Calu3 (cell line): ENCODE measurements at regions not wholly inside any gene's neighbourhood (a gene's known extent, or its start where the extent isn't known, plus 50 kb on each side); places are given as distances from the start of the nearest gene placed in this dataset.

Experiments used
- BruUV-seq: library from RNA; stranded (reverse); fragments of 400-500 nt; replicated peaks from 2 replicates; lab custom pipeline; 2021; lab: Mats Ljungman, UMichigan
- CTCF ChIA-PET: fragments of 300-600 bp; sonication (Branson Sonifier 250); formaldehyde crosslinking; loops from one replicate; lab custom pipeline; 2022; ENCODE audit warnings: antibody characterized with exemption; lab: Charles Lee
- DNase-seq: peaks from one replicate; pipeline ENCODE4 v3.0.0; 2022
- H3K27ac Mint-ChIP-seq: one replicate; pipeline ENCODE4 v1.8.0; 2022; ENCODE audit warnings: mixed read lengths; ENCODE audit not compliant: unreplicated experiment
- H3K27me3 Mint-ChIP-seq: one replicate; pipeline ENCODE4 v1.8.0; 2022; ENCODE audit warnings: mixed read lengths; ENCODE audit not compliant: unreplicated experiment
- H3K36me3 Mint-ChIP-seq: one replicate; pipeline ENCODE4 v1.8.0; 2022; ENCODE audit warnings: mild to moderate bottlenecking, moderate library complexity, mixed read lengths; ENCODE audit not compliant: insufficient read depth, unreplicated experiment
- H3K4me1 Mint-ChIP-seq: one replicate; pipeline ENCODE4 v1.8.0; 2022; ENCODE audit warnings: mild to moderate bottlenecking, low read depth, mixed read lengths; ENCODE audit not compliant: unreplicated experiment
- H3K4me3 Mint-ChIP-seq: one replicate; pipeline ENCODE4 v1.8.0; 2022; ENCODE audit warnings: mild to moderate bottlenecking, low read depth, moderate library complexity, mixed read lengths; ENCODE audit not compliant: unreplicated experiment
- H3K9me3 Mint-ChIP-seq: one replicate; pipeline ENCODE4 v1.8.0; 2022; ENCODE audit warnings: low read depth, mixed read lengths; ENCODE audit not compliant: unreplicated experiment
- CTCF ChIP-seq: fragments of 200-600 bp; IDR thresholded peaks from one replicate; pipeline ENCODE4 v1.8.0; 2022; ENCODE audit warnings: antibody characterized with exemption; ENCODE audit not compliant: unreplicated experiment
- intact Hi-C: fragments of 100-400 bp; cut with micrococcal nuclease; formaldehyde crosslinking; loops from one replicate; pipeline ENCODE4 v1.10.0; 2022; ENCODE audit not compliant: unreplicated experiment

- BruUV-seq = no TSS peak
- no peak for TF ChIP-seq CTCF
- H3K4me3 Mint-ChIP-seq = no peak overlapping the region
- DNase-seq = no peak
- H3K4me1 Mint-ChIP-seq = no peaks in the 10 kb centered on the region
- peaks cover 22% of the 10 kb centered on the region for H3K9me3 Mint-ChIP-seq
- H3K36me3 Mint-ChIP-seq = no peaks in the 10 kb centered on the region
- no peak overlapping the region for H3K27ac Mint-ChIP-seq
- CTCF ChIA-PET = no interaction called here
- H3K27me3 Mint-ChIP-seq = no peaks in the 10 kb centered on the region
- intact Hi-C loops = no loop called here
Observed at GRCh38 chr3:55300701-55301100, 186.4 kb downstream of the WNT5A start.

GRCh38 chr3:55297706-55298105 is 189.4 kb downstream of the WNT5A start:
- intact Hi-C loops = no loop called here
- Mint-ChIP-seq H3K9me3 (peaks cover 22% of the 10 kb centered on the region), H3K36me3 (no peaks in the 10 kb centered on the region), H3K27me3 (no peaks in the 10 kb centered on the region), H3K27ac (no peak overlapping the region), H3K4me3 (no peak overlapping the region), H3K4me1 (no peaks in the 10 kb centered on the region)
- CTCF ChIA-PET = no interaction called here
- DNase-seq = no peak
- no peak for TF ChIP-seq CTCF
- BruUV-seq = no TSS peak

GRCh38 chr3:55297245-55297644 is 189.9 kb downstream of the WNT5A start:
- H3K9me3 Mint-ChIP-seq = peaks cover 22% of the 10 kb centered on the region
- no peaks in the 10 kb centered on the region for H3K4me1 Mint-ChIP-seq
- H3K36me3 Mint-ChIP-seq = no peaks in the 10 kb centered on the region
- H3K27me3 Mint-ChIP-seq = no peaks in the 10 kb centered on the region
- no TSS peak for BruUV-seq
- intact Hi-C loops = no loop called here
- H3K27ac Mint-ChIP-seq = no peak overlapping the region
- no peak for TF ChIP-seq CTCF
- no peak for DNase-seq
- no peak overlapping the region for H3K4me3 Mint-ChIP-seq
- CTCF ChIA-PET = no interaction called here

GRCh38 chr3:55296791-55297190 is 190.3 kb downstream of the WNT5A start:
- DNase-seq = no peak
- no TSS peak for BruUV-seq
- intact Hi-C loops = no loop called here
- Mint-ChIP-seq H3K27ac (no peak overlapping the region), H3K36me3 (no peaks in the 10 kb centered on the region), H3K27me3 (no peaks in the 10 kb centered on the region), H3K4me1 (no peaks in the 10 kb centered on the region), H3K9me3 (peaks cover 18% of the 10 kb centered on the region), H3K4me3 (no peak overlapping the region)
- TF ChIP-seq CTCF = no peak
- CTCF ChIA-PET = no interaction called here
